Neural crest cell (in vitro differentiated cells): ENCODE measurements at regions not wholly inside any gene's neighbourhood (a gene's known extent, or its start where the extent isn't known, plus 50 kb on each side); places are given as distances from the start of the nearest gene placed in this dataset.

Source experiments
- DNase-seq: peaks from one replicate; pipeline ENCODE4 v3.0.0; 2021; ENCODE audit warnings: low read depth, mixed read lengths, low spot score
- H3K27ac Mint-ChIP-seq: one replicate; pipeline ENCODE4 v1.8.0; 2021; ENCODE audit warnings: mild to moderate bottlenecking, mixed read lengths; ENCODE audit not compliant: unreplicated experiment
- H3K27me3 Mint-ChIP-seq: 2 replicates; pipeline ENCODE4 v1.8.0; 2021; ENCODE audit warnings: low read depth, mild to moderate bottlenecking, mixed read lengths
- H3K36me3 Mint-ChIP-seq: 2 replicates; pipeline ENCODE4 v1.8.0; 2021; ENCODE audit warnings: low read depth, mild to moderate bottlenecking, mixed read lengths
- H3K4me1 Mint-ChIP-seq: 2 replicates; pipeline ENCODE4 v1.8.0; 2021; ENCODE audit warnings: mixed read lengths
- H3K4me3 Mint-ChIP-seq: one replicate; pipeline ENCODE4 v1.8.0; 2021; ENCODE audit warnings: mild to moderate bottlenecking, mixed read lengths
- H3K9me3 Mint-ChIP-seq: 2 replicates; pipeline ENCODE4 v1.8.0; 2021; ENCODE audit warnings: mixed read lengths
- TF ChIP-seq, protein P1 (sequence below): fragments of 200-600 bp; sonication (generic); conservative IDR thresholded peaks from 2 replicates; pipeline ENCODE4 v1.5.0; 2021; ENCODE audit warnings: antibody characterized with exemption, mild to moderate bottlenecking

- Mint-ChIP-seq H3K27ac (no peak overlapping the region), H3K36me3 (no peaks in the 10 kb centered on the region), H3K4me1 (no peaks in the 10 kb centered on the region), H3K27me3 (no peaks in the 10 kb centered on the region), H3K4me3 (no peak overlapping the region), H3K9me3 (no peaks in the 10 kb centered on the region)
- DNase-seq: no peak
- TF ChIP-seq, protein P1, sequence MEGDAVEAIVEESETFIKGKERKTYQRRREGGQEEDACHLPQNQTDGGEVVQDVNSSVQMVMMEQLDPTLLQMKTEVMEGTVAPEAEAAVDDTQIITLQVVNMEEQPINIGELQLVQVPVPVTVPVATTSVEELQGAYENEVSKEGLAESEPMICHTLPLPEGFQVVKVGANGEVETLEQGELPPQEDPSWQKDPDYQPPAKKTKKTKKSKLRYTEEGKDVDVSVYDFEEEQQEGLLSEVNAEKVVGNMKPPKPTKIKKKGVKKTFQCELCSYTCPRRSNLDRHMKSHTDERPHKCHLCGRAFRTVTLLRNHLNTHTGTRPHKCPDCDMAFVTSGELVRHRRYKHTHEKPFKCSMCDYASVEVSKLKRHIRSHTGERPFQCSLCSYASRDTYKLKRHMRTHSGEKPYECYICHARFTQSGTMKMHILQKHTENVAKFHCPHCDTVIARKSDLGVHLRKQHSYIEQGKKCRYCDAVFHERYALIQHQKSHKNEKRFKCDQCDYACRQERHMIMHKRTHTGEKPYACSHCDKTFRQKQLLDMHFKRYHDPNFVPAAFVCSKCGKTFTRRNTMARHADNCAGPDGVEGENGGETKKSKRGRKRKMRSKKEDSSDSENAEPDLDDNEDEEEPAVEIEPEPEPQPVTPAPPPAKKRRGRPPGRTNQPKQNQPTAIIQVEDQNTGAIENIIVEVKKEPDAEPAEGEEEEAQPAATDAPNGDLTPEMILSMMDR: no peak
Measured at GRCh38 chr3:76811418-76811817, 228.5 kb upstream of the ROBO2 start.

DNA sequence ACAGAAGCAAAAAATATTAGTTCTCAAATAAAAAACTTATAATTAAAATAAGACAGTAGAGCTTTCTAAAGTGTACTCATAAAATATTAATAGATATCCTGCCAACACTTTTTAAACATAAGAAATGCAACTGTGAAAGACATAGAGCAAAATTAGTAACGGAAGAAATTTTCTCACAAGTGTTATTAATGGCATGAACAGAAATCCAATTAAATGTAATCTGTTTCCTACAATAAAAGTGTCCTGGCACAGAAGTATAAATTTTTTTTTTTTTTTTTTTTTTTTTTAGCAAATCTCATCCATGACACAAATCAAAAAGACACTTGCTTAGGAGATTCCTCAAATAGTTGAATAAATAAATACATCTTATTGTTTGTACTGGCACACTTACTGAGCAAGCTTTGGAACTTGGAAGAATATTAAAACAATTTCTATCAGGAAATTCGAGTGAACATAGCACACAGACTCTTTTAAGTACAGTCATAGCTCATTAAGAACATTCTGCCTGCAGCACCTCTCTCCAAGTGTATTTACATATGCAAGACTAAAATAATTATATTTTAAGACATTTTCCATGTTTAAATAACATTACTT lies 227.2 kb upstream of the ROBO2 start:
- Mint-ChIP-seq H3K4me1 (no peaks in the 10 kb centered on the region), H3K4me3 (no peak overlapping the region), H3K27me3 (no peaks in the 10 kb centered on the region), H3K27ac (no peak overlapping the region), H3K9me3 (no peaks in the 10 kb centered on the region), H3K36me3 (no peaks in the 10 kb centered on the region)
- DNase-seq: no peak
- TF ChIP-seq, protein P1: no peak

DNA sequence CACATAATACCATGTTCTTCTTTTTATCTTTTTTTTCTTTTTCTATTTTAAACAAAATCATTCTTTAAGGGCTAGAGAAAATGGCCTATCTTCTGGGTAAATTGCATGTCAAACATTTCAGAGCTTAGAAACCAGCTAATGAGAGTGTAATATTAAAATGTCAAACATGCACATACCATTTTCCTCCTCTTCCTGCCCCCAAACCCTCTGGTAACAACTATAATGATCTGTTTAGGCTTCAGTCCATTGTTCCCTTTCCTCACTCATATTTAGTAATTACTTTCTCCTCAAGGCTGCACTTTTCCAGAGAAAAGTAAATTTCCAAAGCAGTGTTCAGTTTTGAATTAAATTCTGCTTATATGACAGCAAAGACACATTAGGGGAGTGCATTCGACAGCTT lies 224.3 kb upstream of the ROBO2 start:
- Mint-ChIP-seq H3K4me1 (no peaks in the 10 kb centered on the region), H3K4me3 (no peak overlapping the region), H3K36me3 (no peaks in the 10 kb centered on the region), H3K27me3 (no peaks in the 10 kb centered on the region), H3K27ac (no peak overlapping the region), H3K9me3 (no peaks in the 10 kb centered on the region)
- TF ChIP-seq, protein P1: no peak
- no peak for DNase-seq

DNA sequence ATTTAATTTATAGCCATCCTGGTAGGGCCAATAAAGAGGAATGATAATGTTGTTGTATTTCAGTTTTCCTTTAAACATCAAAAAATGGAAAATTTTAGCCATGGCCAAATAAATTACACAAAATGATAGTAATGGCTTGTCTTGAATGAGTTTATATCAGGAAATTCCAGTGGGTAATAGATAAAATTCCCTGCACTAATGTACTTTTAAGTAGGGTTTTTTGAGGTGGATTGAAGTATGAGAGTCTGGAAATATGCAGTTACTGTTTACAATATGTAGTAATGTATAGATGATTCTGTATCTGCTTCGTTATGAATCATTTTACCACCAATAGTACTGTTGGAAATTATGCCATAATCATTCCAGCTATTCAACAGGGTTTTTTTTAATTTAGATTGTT lies 219.4 kb upstream of the ROBO2 start:
- Mint-ChIP-seq H3K9me3 (no peaks in the 10 kb centered on the region), H3K27me3 (no peaks in the 10 kb centered on the region)

GRCh38 chr3:76824658-76825240 lies 215.2 kb upstream of the ROBO2 start:
- DNase-seq: no peak
- H3K4me3 Mint-ChIP-seq: no peak overlapping the region
- no peaks in the 10 kb centered on the region for H3K27me3 Mint-ChIP-seq
- no peaks in the 10 kb centered on the region for H3K9me3 Mint-ChIP-seq
- no peaks in the 10 kb centered on the region for H3K4me1 Mint-ChIP-seq
- no peaks in the 10 kb centered on the region for H3K36me3 Mint-ChIP-seq
- TF ChIP-seq, protein P1: no peak
- H3K27ac Mint-ChIP-seq: no peak overlapping the region

More for the DNA sequence above, 219.4 kb upstream of the ROBO2 start:
- TF ChIP-seq, protein P1: no peak
- no peak overlapping the region for H3K27ac Mint-ChIP-seq
- no peak for DNase-seq
- no peaks in the 10 kb centered on the region for H3K4me1 Mint-ChIP-seq
- no peak overlapping the region for H3K4me3 Mint-ChIP-seq
- H3K36me3 Mint-ChIP-seq: no peaks in the 10 kb centered on the region
